K562 (cell line): ENCODE measurements at regions not wholly inside any gene's neighbourhood (a gene's known extent, or its start where the extent isn't known, plus 50 kb on each side); places are given as distances from the start of the nearest gene placed in this dataset.

Experiments used
- ATAC-seq: fragments of 200-7000 bp; cut with Tn5 transposase; 3 replicates; pipeline ENCODE4 v1.9.1; 2020; ENCODE audit warnings: moderate library complexity
- BruUV-seq: library from RNA; stranded (reverse); fragments of 400-500 nt; replicated peaks from 2 replicates; lab custom pipeline; 2021; lab: Mats Ljungman, UMichigan
- CTCF ChIA-PET: fragments of 300-600 bp; formaldehyde crosslinking; extraction: SDS; loops from one replicate; lab custom pipeline; 2021; ENCODE audit warnings: low intra/inter-chr PET ratio; lab: Yijun Ruan, JAX
- POLR2A ChIA-PET: fragments of 300-600, 350-650 bp; sonication (Branson Sonifier 250); formaldehyde crosslinking; extraction: SDS; loops from one replicate; lab custom pipeline; 2021; ENCODE audit warnings: antibody characterized with exemption, inconsistent platforms; lab: Yijun Ruan, JAX
- DNase-seq, 4 experiments: peaks; one replicate each; pipeline versions ENCODE4 v3.0.0 to v3.0.0-alpha.2; 2011 to 2018; ENCODE audit warnings: low spot score in 3 of 4, mixed read lengths in 3 of 4; ENCODE audit errors: extremely low read depth in 1 of 4
- FAIRE-seq: peaks from 2 replicates; lab custom pipeline; 2011; peaks lifted over from hg19 to GRCh38; lab: Jason Lieb, UNC
- H2AFZ ChIP-seq: 2 replicates; pipeline ENCODE4 v1.6.0; 2011; ENCODE audit warnings: low read depth, low read length, control low read depth, inconsistent platforms
- H3K27ac ChIP-seq: fragments of 200-600 bp; 3 replicates; pipeline ENCODE4 v1.8.0; 2011; ENCODE audit warnings: low read depth, mild to moderate bottlenecking, control low read depth, inconsistent platforms, low read length, moderate library complexity, mixed read lengths; ENCODE audit errors: extremely low read depth
- H3K27me3 ChIP-seq, 2 experiments: fragments of 300-600 bp in 1 of 2; 2 replicates in 1 of 2; 3 replicates in 1 of 2; pipeline versions ENCODE4 v1.6.0 to v1.8.0; 2011; ENCODE audit warnings: inconsistent platforms in 2 of 2, low read length in 2 of 2, mild to moderate bottlenecking in 1 of 2, mixed read lengths in 1 of 2, moderate library complexity in 1 of 2; ENCODE audit not compliant: control insufficient read depth in 2 of 2, insufficient read depth in 2 of 2
- H3K36me3 ChIP-seq: fragments of 300-600 bp; 3 replicates; pipeline ENCODE4 v1.8.0; 2011; ENCODE audit warnings: mild to moderate bottlenecking, low read length, inconsistent platforms; ENCODE audit not compliant: control insufficient read depth, insufficient read depth
- H3K4me1 ChIP-seq, 2 experiments: fragments of 200-600 bp in 1 of 2; replicated peaks in 1 of 2; 2 replicates in 1 of 2; 3 replicates in 1 of 2; pipeline versions ENCODE4 v1.5.1 to v1.8.0; 2011; ENCODE audit warnings: inconsistent platforms in 2 of 2, low read length in 2 of 2, mild to moderate bottlenecking in 1 of 2, mixed read lengths in 1 of 2, moderate library complexity in 1 of 2; ENCODE audit not compliant: control insufficient read depth in 2 of 2, insufficient read depth in 2 of 2
- H3K4me2 ChIP-seq: 2 replicates; pipeline ENCODE4 v1.6.1; 2011; ENCODE audit warnings: low read length, control low read depth, inconsistent platforms, mixed read lengths; ENCODE audit not compliant: insufficient read depth
- H3K4me3 ChIP-seq: fragments of 200-600 bp; sonication (generic), shearing (Covaris generic); 2 replicates; pipeline ENCODE4 v1.5.1; 2016; ENCODE audit warnings: control low read depth, inconsistent platforms
- H3K79me2 ChIP-seq: fragments of 200-600 bp; 3 replicates; pipeline ENCODE4 v1.8.0; 2011; ENCODE audit warnings: low read length, inconsistent platforms; ENCODE audit not compliant: control insufficient read depth, insufficient read depth
- H3K9ac ChIP-seq, 2 experiments: 2 replicates each; pipeline versions ENCODE4 v1.6.0 to v1.6.1; 2011; ENCODE audit warnings: low read depth in 2 of 2, low read length in 2 of 2, control low read depth in 1 of 2, inconsistent platforms in 1 of 2, mild to moderate bottlenecking in 1 of 2, mixed read lengths in 1 of 2; ENCODE audit not compliant: insufficient read depth in 1 of 2
- H3K9me1 ChIP-seq: one replicate; pipeline ENCODE4 v1.6.0; 2011; ENCODE audit warnings: inconsistent platforms, mild to moderate bottlenecking, low read length, moderate library complexity; ENCODE audit not compliant: control insufficient read depth, insufficient read depth
- H3K9me3 ChIP-seq: replicated peaks from 2 replicates; pipeline ENCODE4 v1.5.1; 2011; ENCODE audit warnings: low read depth, low read length, inconsistent platforms; ENCODE audit not compliant: control insufficient read depth, insufficient read depth
- H4K20me1 ChIP-seq: replicated peaks from 2 replicates; pipeline ENCODE4 v1.6.1; 2011; ENCODE audit warnings: low read length, inconsistent platforms, mixed read lengths; ENCODE audit not compliant: control insufficient read depth, insufficient read depth
- HMG20B ChIP-seq: fragments of 250-450 bp; sonication (Bioruptor Pico); IDR thresholded peaks from 2 replicates; pipeline ENCODE4 v1.5.0; 2021; ENCODE audit warnings: mild to moderate bottlenecking
- MTF1 ChIP-seq: fragments of 250-450 bp; sonication (Bioruptor Pico); IDR thresholded peaks from 2 replicates; pipeline ENCODE4 v1.9.0; 2021; ENCODE audit warnings: moderate library complexity, mild to moderate bottlenecking, inconsistent platforms, borderline replicate concordance
- NR2C1 ChIP-seq, 2 experiments: fragments of 450-650 bp; IDR thresholded peaks; 2 replicates each; pipeline ENCODE4 v1.6.1; 2017; ENCODE audit warnings: mild to moderate bottlenecking in 2 of 2, antibody characterized with exemption in 1 of 2, inconsistent platforms in 1 of 2, missing compliant biosample characterization in 1 of 2, missing genetic modification characterization in 1 of 2
- NR2C2 ChIP-seq, 2 experiments: fragments of 200-800 bp in 1 of 2; sonication (Bioruptor generic) in 1 of 2; sonication (generic) in 1 of 2; formaldehyde crosslinking in 1 of 2; IDR thresholded peaks; 2 replicates each; pipeline versions ENCODE4 v1.6.1 to v1.8.0; 2016 to 2022; ENCODE audit warnings: mild to moderate bottlenecking in 1 of 2, missing compliant biosample characterization in 1 of 2, missing genetic modification characterization in 1 of 2, missing genetic modification reagents in 1 of 2
- RBM34 ChIP-seq: fragments of 200-400 bp; formaldehyde crosslinking; IDR thresholded peaks from 2 replicates; pipeline ENCODE4 v1.6.1; 2018; ENCODE audit warnings: low read length, borderline replicate concordance; ENCODE audit not compliant: insufficient read depth
- SAFB ChIP-seq: fragments of 200-400 bp; formaldehyde crosslinking; IDR thresholded peaks from 2 replicates; pipeline ENCODE4 v1.6.1; 2017; ENCODE audit warnings: low read depth, low read length, borderline replicate concordance
- YBX1 ChIP-seq: fragments of 450-650 bp; IDR thresholded peaks from 2 replicates; pipeline ENCODE4 v1.7.1; 2016; ENCODE audit warnings: mild to moderate bottlenecking
- ZNF140 ChIP-seq: fragments of 250-450 bp; sonication (Bioruptor Pico); IDR thresholded peaks from 2 replicates; pipeline ENCODE4 v1.8.0; 2021; ENCODE audit warnings: moderate library complexity, mild to moderate bottlenecking, inconsistent platforms
- WGBS: fragments of 100-300 bp; shearing (Covaris generic); methylation state at CpG from one replicate; pipeline ENCODE4 v1.1.6; 2016; ENCODE audit warnings: low coverage, mixed read lengths; ENCODE audit not compliant: insufficient coverage; ENCODE audit errors: missing lambda C conversion rate; 5-methylcytosine and 5-hydroxymethylcytosine counted together
- in situ Hi-C: fragments of 300-500 bp; cut with MboI; formaldehyde crosslinking; loops from 4 replicates; pipeline ENCODE4 v1.15.0; 2018; ENCODE audit warnings: inconsistent platforms, mixed read lengths
- intact Hi-C: fragments of 100-400 bp; cut with micrococcal nuclease; formaldehyde crosslinking; loops from 2 replicates; pipeline ENCODE4 v1.14.2; 2022
- TF ChIP-seq, protein P1 (sequence below): fragments of 250-450 bp; sonication (Bioruptor Pico); IDR thresholded peaks from 2 replicates; pipeline ENCODE4 v1.8.0; 2022; ENCODE audit warnings: inconsistent platforms
- TF ChIP-seq, protein P2 (sequence below): fragments of 450-650 bp; IDR thresholded peaks from 2 replicates; pipeline ENCODE4 v1.6.1; 2017; ENCODE audit warnings: antibody characterized with exemption
- TF ChIP-seq, protein P3 (sequence below), 2 experiments: fragments of 450-650 bp; conservative IDR thresholded peaks; 2 replicates each; pipeline ENCODE4 v1.6.1; 2017; ENCODE audit warnings: mild to moderate bottlenecking in 2 of 2, moderate library complexity in 2 of 2
- TF ChIP-seq, protein P4 (sequence below): sonication (generic); formaldehyde crosslinking; IDR thresholded peaks from 2 replicates; pipeline ENCODE4 v1.8.1; 2023; ENCODE audit warnings: mild to moderate bottlenecking, missing genetic modification reagents

DNA sequence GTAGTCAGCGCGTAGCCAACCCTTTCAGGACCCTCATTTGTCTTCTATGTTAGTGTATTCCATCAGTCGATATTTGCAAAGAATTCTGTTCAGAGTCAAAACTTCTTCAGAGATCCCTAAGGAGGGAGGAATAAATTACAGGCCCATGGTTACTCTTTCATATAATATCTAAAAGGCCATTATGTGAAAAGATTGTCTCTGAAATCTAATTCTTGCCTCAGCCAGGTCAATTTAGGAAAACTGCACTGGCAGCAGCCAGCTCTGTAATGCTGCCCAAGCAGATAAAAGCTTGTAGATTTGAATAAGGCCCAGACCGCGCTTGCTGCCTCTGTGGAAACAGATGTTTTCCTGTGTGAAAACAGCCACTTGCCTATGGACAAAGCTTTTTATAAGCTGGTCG, 379.8 kb downstream of the CNTNAP4 start:
- Histone ChIP-seq H2AFZ (no peak overlapping the region), H3K9me1 (no peaks in the 10 kb centered on the region), H3K9ac (no peak overlapping the region), H3K9me3 (no peaks in the 10 kb centered on the region), H3K4me1 (no peaks in the 10 kb centered on the region), H4K20me1 (no peaks in the 10 kb centered on the region), H3K79me2 (no peaks in the 10 kb centered on the region), H3K27me3 (no peaks in the 10 kb centered on the region), H3K4me2 (no peak overlapping the region), H3K27ac (no peak overlapping the region), H3K4me3 (no peak overlapping the region), H3K36me3 (no peaks in the 10 kb centered on the region)
- no peak for TF ChIP-seq MTF1 (CRISPR knock-in tag)
- TF ChIP-seq, protein P1, sequence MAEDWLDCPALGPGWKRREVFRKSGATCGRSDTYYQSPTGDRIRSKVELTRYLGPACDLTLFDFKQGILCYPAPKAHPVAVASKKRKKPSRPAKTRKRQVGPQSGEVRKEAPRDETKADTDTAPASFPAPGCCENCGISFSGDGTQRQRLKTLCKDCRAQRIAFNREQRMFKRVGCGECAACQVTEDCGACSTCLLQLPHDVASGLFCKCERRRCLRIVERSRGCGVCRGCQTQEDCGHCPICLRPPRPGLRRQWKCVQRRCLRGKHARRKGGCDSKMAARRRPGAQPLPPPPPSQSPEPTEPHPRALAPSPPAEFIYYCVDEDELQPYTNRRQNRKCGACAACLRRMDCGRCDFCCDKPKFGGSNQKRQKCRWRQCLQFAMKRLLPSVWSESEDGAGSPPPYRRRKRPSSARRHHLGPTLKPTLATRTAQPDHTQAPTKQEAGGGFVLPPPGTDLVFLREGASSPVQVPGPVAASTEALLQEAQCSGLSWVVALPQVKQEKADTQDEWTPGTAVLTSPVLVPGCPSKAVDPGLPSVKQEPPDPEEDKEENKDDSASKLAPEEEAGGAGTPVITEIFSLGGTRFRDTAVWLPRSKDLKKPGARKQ (CRISPR knock-in tag), result no peak
- TF ChIP-seq HMG20B (CRISPR knock-in tag), result no peak
- TF ChIP-seq, protein P2, sequence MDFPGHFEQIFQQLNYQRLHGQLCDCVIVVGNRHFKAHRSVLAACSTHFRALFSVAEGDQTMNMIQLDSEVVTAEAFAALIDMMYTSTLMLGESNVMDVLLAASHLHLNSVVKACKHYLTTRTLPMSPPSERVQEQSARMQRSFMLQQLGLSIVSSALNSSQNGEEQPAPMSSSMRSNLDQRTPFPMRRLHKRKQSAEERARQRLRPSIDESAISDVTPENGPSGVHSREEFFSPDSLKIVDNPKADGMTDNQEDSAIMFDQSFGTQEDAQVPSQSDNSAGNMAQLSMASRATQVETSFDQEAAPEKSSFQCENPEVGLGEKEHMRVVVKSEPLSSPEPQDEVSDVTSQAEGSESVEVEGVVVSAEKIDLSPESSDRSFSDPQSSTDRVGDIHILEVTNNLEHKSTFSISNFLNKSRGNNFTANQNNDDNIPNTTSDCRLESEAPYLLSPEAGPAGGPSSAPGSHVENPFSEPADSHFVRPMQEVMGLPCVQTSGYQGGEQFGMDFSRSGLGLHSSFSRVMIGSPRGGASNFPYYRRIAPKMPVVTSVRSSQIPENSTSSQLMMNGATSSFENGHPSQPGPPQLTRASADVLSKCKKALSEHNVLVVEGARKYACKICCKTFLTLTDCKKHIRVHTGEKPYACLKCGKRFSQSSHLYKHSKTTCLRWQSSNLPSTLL, result no peak
- no peak for TF ChIP-seq ZNF140 (CRISPR knock-in tag)
- TF ChIP-seq, protein P3, sequence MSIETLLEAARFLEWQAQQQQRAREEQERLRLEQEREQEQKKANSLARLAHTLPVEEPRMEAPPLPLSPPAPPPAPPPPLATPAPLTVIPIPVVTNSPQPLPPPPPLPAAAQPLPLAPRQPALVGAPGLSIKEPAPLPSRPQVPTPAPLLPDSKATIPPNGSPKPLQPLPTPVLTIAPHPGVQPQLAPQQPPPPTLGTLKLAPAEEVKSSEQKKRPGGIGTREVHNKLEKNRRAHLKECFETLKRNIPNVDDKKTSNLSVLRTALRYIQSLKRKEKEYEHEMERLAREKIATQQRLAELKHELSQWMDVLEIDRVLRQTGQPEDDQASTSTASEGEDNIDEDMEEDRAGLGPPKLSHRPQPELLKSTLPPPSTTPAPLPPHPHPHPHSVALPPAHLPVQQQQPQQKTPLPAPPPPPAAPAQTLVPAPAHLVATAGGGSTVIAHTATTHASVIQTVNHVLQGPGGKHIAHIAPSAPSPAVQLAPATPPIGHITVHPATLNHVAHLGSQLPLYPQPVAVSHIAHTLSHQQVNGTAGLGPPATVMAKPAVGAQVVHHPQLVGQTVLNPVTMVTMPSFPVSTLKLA (conservative IDR thresholded peaks at IDR 0.05), result no peak
- no peak for TF ChIP-seq SAFB
- TF ChIP-seq NR2C1 (IDR thresholded peaks at IDR 0.05), result no peak
- no peak for TF ChIP-seq NR2C1 (tag; IDR thresholded peaks at IDR 0.05)
- TF ChIP-seq NR2C2 (CRISPR knock-in tag; IDR thresholded peaks at IDR 0.05), result no peak
- TF ChIP-seq NR2C2 (tag; IDR thresholded peaks at IDR 0.05), result no peak
- TF ChIP-seq YBX1, result no peak
- TF ChIP-seq RBM34, result no peak
- TF ChIP-seq, protein P4, sequence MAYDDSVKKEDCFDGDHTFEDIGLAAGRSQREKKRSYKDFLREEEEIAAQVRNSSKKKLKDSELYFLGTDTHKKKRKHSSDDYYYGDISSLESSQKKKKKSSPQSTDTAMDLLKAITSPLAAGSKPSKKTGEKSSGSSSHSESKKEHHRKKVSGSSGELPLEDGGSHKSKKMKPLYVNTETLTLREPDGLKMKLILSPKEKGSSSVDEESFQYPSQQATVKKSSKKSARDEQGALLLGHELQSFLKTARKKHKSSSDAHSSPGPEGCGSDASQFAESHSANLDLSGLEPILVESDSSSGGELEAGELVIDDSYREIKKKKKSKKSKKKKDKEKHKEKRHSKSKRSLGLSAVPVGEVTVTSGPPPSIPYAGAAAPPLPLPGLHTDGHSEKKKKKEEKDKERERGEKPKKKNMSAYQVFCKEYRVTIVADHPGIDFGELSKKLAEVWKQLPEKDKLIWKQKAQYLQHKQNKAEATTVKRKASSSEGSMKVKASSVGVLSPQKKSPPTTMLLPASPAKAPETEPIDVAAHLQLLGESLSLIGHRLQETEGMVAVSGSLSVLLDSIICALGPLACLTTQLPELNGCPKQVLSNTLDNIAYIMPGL, result no peak
- no peak for ATAC-seq
- ChIA-PET POLR2A (interaction anchor here (1.1 kb wide), 1 partner anchor 11 kb away, joined by 3 read pairs; no protein-coding TSS in a partner anchor), CTCF (no interaction called here)
- intact Hi-C loops, result no loop called here
- 43% methylated on average over 6 of the region's 6 CpGs for WGBS
- no peak for DNase-seq
- no peak for FAIRE-seq
- no TSS peak for BruUV-seq
- in situ Hi-C loops, result loop anchor here (10.0 to 25.0 kb wide), 2 partner anchors 505 to 872 kb away; no protein-coding TSS in a partner anchor
